Activated CD4-positive, alpha-beta T cell treated with anti-CD3 and anti-CD28 coated beads for 48 hours (primary cell): ENCODE measurements at regions not wholly inside any gene's neighbourhood (a gene's known extent, or its start where the extent isn't known, plus 50 kb on each side); places are given as distances from the start of the nearest gene placed in this dataset.

ENCODE experiments used
- DNase-seq: peaks from one replicate; pipeline ENCODE4 v3.0.0-alpha.2; 2020

DNA sequence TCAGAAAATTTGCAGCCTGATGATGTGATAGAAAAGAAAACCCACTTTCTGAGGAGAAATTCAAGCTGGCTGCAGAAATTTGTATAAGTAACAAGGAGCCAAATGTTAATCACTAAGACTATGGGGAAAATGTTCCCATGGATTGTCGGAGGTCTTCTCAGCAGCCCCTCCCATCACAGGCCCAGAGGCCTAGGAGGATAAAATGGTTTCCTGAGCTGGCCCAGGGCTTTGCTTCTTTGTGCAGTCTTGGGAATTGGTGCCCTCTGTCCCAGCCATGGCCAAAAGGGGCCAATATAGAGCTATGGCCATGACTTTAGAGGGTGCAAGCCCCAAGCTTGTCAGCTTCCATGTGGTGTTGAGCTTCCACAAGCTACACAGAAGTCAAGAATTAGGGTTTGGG, 335.9 kb downstream of the ATP23 start:
- DNase-seq: no peak

- no peak for DNase-seq
Measured at GRCh38 chr12:58283553-58283952, 342.2 kb downstream of the ATP23 start.

DNA sequence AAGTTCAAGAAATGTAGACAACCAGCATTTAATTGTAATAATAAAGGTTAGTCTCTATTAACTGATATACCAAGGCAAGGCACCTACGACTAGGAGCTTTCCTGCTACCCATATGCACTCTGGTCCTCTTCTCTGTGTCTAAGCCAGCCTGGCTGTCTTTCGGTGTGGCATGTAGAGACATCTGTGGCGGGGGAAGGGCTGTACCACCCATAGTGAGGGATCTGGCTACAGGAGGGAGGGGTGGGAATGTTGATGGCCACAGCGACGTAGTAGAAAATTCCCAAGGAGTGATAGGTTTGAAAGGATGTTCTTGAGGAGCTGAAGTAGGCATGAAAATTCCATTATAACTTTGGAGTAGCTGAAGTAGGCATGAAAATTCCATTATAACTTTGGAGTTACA, 344.2 kb downstream of the ATP23 start:
- DNase-seq: no peak

DNA sequence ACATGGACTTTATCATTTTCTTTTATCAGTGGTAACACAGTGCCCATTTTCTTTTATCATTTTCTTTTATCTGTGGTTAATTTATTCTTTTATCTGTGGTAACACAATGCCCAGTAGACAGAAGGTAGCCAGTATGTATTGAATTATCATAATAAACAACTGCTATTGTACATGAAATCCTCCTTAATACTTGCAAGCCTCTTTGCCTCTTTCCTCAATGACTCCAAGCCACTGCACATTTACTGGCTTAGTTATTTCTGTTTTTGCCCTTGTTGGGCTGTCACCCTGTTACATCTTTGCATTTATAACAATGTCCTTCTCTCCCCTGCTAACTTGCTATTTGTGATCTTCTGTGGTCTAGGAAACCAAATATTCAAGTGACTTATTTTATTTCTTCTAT, 345.0 kb downstream of the ATP23 start:
- no peak for DNase-seq

DNA sequence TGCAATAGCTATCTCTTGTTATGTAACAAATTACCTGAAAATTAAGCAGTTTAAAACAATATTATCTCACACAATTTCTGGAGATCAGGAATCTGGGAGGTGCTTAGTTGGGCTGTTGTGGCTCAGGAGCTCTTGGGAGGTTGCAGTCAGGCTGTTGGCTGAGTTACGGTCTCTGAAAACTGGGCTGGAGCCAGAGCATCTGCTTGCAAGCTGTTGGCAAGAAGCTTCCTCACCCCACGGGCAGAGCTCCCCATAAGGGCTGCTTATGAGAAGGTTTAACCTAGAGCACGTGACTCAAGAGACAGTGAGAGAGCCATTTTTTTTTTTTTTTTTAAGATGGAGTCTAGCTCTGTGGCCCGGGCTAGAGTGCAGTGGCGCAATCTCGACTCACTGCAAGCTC, 346.8 kb downstream of the ATP23 start:
- no peak for DNase-seq

- no peak for DNase-seq
Measured at GRCh38 chr12:58291106-58291505, 349.7 kb downstream of the ATP23 start.

DNA sequence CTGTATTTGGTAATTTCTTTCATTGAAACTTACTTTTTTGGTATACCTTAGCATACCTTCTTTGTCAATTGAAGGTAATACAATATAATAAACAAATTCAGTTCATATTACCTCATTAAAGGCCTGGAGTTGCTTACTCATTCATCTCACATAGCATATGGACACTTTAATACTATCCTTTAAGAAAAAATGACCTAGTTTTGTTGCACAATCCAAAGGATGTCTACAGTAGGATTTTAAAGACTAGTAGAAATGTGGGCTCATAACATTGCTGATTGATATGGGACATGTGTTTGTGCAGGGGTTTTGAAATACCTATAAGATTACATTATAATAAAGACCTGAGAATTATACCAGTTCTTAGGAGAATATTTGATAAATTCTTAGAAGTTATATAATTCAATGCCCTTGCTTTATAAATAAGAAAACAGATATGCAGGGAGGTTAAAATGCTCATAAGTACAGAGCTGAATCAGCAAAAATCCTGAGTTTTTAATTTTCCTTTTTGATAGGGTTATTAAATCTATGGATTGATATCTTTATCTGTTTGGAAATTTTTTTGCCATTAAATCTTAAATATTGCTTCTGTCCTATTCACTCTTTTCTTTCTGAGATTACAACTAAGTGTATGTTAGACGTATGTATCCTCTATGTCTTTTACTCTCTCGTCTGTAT, 352.1 kb downstream of the ATP23 start:
- DNase-seq: no peak

GRCh38 chr12:58295268-58295667, 353.9 kb downstream of the ATP23 start:
- DNase-seq: no peak

GRCh38 chr12:58296863-58297262, 355.5 kb downstream of the ATP23 start:
- no peak for DNase-seq

GRCh38 chr12:58298803-58299202, 357.4 kb downstream of the ATP23 start:
- DNase-seq: no peak

DNA sequence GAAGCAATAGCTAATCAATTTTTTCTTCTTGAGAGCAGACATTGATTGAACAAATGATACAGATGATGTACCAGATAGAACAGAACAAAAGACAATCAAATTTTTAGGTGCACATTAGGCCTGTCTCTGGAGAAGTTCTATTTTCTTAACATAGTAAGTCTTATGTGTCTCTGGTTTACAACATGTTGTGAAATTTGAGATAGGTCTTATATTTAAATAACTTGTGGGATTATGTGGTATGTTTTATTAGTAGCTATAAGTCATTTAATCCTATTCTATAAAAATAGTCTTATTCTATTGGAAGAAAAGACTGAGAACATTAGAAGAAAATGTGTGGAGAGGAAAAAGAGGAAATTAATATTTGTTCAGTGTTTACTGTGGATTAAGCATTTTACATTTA, 358.0 kb downstream of the ATP23 start:
- no peak for DNase-seq

DNA sequence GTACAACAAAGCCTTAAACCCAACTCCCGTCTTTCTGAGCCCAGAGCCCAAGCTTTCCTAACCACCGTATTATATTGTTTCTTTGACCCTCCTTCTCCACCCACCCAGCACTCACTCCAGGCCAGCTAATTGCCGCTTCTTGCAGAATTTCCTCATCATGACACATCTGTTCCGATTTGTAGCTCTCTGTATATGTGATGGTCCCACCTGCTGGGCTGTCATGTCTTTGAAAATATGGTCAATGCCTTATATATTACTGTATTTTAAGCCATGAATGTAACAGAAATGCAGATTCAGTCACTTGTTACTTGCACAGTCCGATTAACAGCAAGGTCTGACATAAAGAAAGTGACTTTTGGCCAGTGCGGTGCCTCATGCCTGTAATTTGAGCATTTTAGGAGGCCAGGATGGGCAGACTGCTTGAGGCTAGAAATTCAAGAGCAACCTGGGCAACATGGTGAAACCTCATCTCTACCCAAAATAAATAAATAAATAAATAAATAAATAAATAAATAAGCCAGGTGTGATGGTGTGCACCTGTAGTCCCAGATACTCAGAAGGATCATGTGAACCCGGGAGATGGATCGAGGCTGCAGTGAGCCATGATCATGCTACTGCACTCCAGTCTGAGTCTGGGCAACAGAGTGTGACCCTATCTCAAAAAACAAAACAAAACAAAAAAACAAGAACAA, 359.8 kb downstream of the ATP23 start:
- DNase-seq: no peak

DNA sequence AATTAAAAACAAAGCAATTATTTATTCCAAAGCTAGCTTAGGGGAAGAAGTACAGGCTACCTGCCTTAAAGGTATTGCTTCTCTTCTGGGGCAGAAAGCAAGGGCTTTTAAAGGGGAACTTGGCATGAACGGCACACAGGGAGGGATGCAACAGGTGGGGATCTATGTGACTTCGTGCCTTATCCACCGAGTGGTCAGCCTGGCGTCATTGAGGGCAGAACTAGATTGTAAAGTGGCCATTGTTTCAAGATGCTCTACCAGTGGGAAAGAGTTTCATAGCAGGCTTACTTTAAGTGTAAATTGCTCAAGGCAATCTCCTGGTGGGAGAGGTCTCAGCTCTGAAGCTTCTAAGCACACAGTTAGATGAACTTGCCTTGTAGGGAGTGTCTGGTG, 360.4 kb downstream of the ATP23 start:
- no peak for DNase-seq

DNA sequence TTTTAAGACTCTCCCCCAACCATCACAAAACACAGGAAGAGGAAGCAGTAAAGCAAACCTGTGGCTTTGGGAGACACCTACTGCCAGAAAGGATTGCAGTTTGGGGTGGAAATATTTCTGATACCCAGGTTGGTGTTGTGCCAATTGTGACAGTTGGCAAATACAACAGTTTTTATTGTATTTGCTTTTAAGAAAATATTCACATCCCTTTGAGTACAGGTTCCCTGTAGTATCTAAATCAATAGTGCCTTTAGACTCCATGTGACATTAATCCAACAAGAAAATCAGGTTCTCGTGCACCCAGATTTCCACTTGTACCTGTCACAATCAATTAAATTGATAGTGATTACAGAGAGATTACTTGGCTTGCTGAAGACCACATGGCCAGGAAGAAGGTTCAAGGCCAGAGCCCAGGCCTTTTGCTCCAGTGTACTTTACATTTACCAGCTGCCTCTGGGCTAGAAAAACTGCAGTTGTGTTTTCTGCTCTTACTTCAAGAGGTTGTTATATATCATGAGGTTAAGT, 361.2 kb downstream of the ATP23 start:
- no peak for DNase-seq

GRCh38 chr12:58306266-58307000, 365.1 kb downstream of the ATP23 start:
- no peak for DNase-seq

- no peak for DNase-seq
Measured at GRCh38 chr12:58309806-58310205, 368.4 kb downstream of the ATP23 start.

- DNase-seq: no peak
Measured at GRCh38 chr12:58310368-58310767, 369.0 kb downstream of the ATP23 start.

DNA sequence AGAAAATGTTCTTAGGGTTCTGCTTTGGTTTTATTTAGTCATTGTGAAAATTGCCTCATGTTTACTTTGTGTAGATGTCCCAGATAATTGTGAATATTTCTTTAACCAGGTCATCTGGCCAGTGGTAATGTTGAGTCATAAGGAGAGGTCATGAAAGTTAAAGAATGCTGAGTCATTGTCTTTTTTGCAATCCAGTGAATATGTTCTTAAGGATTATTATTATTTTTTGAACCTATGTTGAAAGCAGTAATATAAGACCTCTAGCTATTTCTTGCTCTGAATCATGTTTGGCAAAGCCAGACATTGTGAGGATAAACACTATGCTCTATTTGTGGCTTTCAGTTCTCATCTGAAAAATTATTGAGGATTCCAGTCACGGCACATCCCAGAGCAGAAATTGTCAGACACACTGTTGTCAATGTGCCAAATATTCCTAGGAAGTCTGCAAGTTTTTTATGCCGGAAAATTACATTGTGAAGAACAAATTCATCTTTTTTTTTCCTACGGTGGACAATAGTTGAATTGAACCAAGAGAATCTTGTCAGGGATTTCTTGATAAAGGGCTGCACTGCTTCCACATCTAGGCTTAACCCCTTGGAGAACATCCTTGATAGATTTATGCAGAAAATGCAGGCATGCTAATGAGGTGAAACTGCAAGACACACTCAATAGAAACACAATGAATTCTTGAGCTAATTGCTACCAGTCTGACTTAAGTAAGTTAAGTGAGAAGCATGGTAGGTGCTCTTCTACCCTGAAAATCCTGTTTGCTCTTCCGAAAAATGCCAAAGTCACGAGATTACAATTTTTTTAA, 369.6 kb downstream of the ATP23 start:
- no peak for DNase-seq

DNA sequence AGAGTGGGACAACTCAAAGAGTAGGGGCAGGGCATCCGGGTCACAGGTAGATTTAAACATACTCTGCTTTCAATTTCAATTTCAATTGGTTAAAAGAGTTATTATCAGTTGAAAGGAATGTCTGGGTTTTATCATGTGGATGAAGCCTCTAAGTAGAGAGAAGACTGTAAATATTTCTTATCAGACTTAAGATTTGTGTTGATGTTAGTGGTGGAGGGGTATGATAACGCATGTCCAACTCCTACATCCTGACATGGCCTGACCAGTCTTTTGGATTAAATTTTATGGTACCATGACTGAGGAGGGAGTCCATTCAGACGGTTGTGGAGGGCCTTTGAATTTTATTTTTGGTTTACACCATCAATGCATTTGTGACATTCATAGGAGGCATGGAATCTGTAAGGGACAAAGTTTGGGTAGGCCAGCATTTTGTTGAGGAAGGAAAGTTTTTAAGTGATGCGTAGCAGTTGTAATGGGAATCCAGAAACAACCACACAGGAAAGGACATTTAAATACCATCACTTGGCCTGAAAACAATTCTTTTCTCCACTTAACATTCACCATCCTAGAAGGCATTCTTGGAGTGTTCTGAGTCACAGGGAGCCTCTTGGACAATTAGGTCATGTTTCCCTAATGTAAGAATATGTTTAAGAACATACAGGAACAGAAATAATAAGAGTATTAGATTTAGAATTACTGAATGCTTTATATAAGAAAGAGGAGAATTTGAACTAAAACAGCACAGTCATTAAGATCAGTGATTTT, 371.9 kb downstream of the ATP23 start:
- DNase-seq: no peak

DNA sequence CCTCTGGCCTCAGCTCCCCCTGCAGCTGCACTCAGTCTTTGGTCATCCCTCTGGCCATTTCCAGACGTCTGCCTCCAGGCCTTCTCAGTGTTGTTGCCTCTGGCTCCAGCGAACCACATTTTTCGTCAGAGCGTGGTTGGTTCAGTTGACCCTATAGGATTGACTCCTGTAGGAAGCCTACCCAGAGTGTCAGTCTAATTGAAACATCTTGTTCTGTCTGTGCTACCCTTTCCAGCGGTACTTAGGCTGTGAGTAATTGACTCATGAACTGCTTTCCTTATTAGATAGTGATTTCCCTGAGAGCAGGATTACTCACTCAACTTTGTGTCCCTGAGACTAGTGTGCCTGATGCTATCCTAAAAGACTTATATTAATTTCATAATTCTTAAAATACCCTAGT, 373.2 kb downstream of the ATP23 start:
- DNase-seq: no peak

- DNase-seq: no peak
Measured at GRCh38 chr12:58316926-58317325, 375.6 kb downstream of the ATP23 start.

DNA sequence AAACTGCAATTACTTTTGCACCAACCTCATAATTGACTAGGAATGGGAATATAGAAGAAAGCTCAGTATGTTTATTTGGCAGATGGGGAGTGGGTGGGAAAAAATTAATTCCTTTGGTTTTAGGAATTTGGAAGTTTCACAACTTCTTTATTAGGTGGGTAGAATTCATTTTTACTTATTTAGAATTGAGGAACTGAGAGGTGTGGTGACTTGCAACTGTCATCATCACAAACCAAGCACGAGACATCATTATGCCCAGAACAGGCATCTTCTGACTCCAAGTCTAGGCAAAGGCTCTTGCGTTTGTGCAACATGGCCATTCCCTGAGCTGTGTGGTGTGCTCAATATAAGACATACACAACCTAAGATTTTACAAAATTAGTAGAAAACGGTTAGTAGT, 380.0 kb downstream of the ATP23 start:
- no peak for DNase-seq
